RPMI7951 (cell line): ENCODE measurements at regions not wholly inside any gene's neighbourhood (a gene's known extent, or its start where the extent isn't known, plus 50 kb on each side); places are given as distances from the start of the nearest gene placed in this dataset.
"Not testable (repeated sequence)": the region's sequence is repeated elsewhere in the genome, so short reads cannot be mapped to it uniquely, and the experiment has no call there.

Source experiments
- DNase-seq: peaks from one replicate; pipeline ENCODE4 v3.0.0-alpha.2; 2012; ENCODE audit warnings: low read depth

DNA sequence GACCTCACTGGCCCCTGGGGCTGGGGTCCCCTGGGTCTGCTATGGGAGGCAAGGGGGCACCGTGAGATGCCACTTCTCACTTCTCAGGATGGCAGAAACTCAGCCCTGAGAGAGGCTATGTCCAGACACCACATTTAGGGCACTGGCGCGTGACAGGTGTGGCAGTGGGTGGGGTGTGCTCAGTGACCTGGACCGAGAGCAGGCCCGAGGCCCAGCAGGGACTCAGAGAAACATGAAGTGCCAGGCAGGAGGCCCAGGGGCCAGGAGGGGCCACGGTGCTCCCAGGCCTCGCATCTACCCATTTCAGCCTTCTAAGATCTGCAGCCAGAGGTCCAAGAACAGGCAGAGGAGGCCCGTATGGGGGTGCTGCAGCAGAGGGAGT is 214.9 kb upstream of the SGCG start:
- not testable (repeated sequence) for DNase-seq

DNA sequence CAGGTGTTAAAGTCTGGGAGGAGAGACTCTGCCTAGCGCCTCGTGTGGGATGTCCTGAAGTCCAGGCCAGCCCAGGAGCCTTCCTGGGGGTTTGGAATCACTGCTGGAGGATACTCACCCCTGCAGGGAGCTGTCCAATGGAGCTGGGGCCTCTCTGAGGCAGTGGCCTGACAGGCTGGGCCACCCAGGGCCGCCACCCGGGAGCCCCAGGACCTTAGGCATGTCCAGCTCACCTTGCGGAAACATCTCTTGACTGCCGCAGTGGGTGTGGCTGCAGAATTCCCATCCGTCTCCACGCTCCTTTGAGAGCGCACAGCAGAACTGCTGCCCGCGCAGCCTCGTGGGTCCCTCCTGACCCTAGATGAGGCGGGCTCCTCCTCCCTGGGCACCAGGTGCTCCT is 214.0 kb upstream of the SGCG start:
- not testable (repeated sequence) for DNase-seq

DNA sequence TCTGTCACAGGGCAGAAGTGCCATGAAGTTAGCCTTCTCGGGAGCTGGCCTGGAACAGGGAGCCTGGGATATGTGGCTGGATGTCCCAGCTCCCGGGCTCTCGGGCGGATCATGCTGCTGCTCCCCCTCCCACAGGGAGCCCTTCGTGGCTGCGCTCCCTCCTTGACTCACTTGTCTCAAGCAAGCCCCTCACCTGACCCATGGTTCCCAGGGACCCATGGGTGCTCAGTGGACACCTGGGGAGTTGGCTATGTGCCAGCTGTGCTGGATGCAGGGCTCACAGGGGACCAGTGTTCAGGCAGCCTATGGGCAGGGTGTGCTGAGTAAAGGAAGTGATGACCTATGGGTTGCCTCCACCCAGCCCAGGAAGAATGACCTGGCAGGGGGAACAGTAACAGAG is 213.1 kb upstream of the SGCG start:
- no peak for DNase-seq

DNA sequence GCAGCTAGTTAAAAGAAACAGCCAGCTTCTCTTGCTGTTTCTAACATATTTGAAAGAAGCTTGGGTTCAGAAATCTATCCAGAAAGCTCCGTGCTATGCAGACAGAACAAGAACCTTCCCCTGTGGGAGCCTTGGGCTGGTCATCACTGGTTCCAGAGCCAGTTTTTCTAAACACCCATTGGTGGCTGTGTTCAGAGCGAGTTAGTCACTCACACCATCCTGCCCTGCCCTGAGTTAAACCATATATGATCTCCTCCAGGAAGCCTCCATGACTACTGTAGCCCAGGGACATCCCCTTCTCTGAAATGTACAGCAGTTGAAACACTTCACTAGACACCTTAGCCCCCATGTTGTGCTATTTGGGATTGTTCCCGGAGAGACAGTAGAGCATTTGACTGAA is 200.8 kb upstream of the SGCG start:
- DNase-seq = no peak

DNA sequence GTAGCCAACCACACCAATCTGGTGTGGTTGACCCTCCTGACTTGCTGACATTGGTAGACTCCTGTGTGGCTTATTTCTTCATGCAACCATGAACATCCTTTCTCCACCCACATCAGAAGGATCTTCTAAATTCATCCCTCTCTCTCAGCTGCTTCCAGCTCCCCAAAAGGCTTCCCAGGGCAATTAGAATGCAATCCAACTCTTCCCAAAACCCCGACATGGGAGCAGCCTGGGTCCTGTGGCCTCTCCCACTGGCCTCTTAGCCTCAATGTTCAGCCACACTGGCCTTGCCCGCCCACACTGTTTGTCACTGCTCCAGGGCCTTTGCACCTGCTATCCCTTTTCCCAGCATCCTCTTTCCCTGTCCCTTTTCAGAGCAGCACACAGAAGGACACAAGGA is 199.8 kb upstream of the SGCG start:
- no peak for DNase-seq

DNA sequence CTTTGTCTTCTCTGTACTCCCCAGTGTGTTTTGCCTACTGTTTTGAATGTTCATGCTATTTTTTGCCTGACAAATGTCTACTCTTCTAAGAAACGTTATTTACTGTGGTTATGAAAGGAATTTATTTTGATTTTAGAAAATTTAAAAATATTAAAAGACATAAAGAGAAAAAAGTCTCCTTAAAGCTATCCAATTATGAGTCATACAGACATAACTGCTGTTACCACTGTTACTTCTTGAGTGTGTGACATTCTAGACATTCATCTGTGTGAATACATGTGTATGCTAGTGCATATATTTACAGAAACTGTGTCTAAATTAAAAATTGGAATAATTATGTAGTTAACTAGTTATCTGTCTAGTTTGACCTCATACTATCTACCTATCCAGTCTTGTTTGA is 187.6 kb upstream of the SGCG start:
- no peak for DNase-seq

DNA sequence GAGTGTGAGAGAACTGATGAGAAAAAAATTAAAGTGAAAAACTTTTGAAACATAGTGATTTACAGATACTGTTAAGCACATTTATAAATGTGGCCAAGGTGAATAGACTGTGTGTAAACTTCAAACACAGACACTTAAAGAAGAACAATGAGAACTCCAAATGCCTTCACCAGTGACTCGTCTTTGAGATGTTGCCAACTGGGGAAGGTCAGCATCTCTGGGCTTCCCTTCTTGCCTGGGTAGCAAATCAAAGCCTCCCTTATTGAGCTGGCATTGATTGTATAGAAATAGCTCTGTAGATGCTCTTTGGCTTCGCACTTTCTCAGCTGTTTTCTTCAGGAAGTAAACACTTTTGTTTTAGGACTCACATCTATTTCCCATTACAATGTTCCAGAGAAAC is 177.3 kb upstream of the SGCG start:
- no peak for DNase-seq

DNA sequence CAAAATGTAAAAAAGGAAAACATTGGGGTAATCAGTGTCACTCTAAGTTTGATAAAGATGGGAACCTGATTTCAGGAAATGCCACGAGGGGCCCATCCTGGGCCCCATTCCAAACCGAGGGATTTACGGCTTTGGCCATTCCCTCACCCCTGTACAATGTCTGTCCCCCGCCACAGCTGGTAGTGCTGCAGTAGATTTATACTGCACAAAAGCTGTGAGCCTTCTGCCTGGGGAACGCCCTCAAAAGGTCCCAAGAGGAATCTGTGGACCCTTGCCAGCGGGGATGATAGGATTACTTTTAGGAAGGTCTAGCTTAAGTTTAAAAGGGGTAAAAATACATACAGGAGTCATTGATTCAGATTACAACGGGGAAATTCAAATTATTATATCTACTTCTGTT is 173.4 kb upstream of the SGCG start:
- DNase-seq = no peak

DNA sequence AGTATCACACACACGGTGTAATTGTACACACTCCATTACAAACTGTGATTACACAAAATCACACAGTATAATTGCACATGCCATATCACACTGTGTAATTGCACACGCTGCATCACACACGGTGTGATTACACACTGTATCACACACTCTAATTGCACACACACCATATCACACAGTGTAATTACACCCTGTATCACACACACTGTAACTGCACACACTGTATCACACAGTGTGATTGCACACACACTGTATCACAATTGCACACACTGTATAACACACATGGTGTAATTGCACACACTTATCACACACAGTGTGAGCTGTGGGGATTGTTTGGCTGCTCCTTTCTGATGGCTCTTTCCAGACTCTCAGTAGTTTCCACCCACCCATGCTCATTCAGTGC is 162.6 kb upstream of the SGCG start:
- no peak for DNase-seq

DNA sequence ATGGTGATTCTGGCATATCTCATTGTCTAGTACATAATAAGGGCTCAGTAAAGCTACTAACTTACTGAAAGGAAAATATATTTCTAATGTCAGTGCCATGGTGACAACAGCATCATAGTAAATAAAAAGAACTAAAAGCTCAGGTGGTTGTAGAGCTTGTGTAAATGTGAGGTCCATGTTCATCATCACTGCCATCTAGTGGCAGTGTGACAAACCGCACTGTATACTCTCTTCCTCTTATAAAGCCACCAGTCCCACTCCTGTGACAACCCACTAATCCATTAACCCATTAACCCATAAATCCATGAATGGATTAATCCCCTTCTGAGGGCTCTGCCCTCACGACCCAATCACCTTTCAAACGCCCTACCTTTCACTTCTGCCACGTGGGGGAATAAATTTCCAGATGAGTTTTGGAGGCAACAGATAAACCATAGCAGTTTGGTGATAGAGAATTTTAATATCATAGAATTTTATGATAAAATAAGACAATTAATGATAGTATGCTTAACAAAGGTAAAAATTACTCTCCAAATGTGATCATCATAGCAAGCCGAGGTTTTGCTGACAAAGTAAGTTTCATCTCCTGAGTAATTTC is 160.4 kb upstream of the SGCG start:
- DNase-seq = peak; percentile 44

DNA sequence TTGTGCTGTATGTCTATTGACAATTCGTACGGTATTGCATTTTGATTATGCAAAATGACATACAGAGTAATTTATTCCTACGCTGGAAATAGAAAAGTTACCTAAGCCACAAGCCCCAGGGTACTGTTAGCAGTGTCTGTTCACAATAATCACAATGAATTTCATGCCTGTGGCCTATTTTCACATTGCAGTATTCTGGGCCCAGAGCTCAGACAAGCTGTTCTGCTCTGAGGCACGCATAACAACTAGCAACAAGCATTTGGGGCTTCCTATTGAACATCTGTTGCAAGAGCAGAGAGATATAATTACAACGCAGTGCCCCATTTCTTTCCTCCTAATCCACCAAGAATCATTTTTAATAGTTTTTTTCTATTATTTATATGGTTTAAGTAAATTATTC is 158.9 kb upstream of the SGCG start:
- no peak for DNase-seq

DNA sequence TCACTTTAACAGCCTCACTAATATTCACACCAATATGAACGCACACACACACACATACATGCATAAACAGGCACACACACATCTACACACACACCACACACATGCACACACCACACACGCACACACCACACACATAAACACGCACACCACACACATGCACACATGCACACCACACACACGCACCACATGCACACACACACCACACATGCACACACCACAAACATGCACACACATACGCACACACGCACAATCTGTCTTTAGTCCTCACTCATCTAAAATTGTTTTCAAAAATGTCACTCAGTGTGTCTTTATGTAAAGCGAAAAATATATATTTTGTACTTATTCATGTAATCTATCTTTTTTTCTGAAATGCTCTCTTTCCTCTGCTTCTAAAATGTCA is 158.1 kb upstream of the SGCG start:
- DNase-seq = no peak

DNA sequence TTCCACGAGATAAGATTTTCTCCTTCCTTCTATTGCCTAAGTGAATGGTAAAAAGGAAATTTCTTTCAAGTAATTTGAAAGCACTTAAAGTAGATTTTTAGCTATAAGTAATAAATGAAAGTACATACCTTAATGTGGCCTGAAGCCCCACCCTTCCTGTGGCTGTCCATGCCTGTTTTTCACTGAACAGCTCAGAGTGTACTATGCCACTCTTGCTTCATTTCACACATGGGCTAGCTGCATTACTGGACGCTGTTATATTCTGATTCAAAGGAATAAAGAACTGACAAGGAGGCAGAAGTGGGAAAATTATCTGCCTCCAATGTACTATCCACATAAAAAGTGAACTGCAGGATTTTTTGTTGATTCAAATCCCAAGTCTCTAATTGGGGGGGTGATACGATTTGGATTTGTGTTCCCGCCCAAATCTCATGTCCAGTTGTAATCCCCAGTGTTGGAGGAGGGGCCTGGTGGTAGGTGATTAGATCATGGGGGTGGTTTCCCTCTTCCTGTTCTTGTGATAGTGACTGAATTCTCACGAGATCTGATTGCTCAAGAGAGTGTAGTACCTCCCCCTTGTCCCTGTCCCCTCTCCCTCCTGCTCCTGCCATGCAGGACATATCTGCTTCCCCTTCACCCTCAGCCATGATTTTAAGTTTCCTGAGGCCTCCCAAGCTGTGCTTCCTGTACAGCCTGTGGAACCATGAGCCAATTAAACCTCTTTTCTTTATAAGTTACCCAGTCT is 154.7 kb upstream of the SGCG start:
- DNase-seq = no peak

DNA sequence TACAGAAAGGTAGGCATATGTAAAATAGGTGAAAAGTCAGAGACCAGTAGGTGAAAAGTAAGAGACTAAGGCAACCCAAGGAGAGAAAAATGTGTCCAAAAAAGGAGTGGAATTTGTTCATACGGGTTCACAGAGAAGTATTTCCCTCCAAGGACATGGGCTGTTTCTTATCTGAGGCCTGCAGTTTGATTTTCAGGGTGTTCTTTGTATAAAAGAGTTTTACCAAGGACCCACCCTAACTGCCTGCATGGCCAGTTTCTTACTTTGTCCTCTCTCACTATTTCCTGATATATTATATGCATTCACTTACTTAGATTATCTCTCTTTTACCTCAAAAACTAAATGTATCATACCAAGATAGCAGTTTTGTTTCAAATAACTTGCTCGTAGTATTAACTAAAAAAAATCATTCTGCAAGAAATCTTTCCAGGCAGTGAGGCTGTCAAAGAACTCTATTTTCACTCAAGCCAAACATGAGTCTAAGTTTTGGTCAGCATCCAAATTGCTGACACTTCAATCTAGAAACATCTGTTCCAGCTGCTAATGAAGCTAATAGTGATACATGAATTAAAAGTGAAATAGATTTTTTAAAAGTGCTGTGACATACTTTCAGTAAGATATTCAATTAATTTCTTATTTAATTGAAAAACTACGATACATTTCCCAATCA is 141.4 kb upstream of the SGCG start:
- no peak for DNase-seq

DNA sequence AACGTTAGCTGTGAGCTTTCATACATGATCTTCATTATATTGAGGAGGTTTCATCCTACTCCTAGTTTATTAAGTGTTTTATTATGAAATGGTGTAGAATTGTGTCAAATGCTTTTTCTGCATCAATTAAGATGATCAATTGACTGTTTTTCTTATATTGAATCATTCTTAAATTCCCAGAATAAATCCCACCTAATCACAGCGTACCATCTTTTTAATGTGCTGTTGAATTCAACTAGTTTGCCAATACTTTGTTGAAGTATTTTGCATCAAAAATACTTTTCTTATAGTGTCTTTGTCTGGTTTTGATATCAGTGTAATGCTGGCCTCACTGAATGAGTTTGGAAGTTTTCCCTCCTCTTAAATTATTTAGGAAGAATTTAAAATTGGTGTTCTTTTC is 138.6 kb upstream of the SGCG start:
- no peak for DNase-seq

DNA sequence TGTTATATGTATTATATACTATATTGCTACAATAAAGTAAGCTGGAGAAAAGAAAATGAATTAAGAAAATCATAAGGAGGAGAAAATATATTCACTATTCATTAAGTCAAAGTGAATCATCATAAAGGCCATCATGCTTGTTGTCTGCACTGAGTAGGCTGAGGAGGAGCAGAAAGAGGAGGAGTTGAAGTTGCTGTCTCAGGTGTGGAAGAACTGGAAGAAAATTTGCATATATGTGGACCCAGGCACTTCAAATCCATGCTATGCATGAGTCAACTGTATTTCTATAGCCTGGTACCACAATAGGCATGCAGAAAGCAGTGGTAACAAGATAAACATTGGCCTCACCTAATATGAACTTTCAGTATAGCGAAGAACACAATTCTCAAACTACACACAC is 135.9 kb upstream of the SGCG start:
- no peak for DNase-seq

DNA sequence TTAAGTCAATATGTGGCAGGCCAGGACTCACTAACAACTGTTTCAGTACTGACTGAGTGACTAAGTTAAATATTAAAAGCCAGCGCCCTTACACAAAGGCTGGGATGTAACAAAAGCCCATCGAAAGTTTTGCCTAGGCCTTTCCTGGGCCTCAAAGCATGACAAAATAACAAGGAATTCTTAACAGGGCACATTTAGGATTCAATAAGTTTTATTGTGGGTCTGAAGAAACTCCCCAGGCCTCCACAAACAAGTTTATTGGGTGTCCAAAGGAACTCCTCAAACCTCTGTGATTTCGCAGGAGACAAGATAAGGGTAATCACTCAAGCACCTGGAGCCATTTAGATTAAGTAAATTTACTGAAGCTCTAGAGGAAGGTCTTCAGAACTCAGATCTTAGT is 130.7 kb upstream of the SGCG start:
- no peak for DNase-seq

DNA sequence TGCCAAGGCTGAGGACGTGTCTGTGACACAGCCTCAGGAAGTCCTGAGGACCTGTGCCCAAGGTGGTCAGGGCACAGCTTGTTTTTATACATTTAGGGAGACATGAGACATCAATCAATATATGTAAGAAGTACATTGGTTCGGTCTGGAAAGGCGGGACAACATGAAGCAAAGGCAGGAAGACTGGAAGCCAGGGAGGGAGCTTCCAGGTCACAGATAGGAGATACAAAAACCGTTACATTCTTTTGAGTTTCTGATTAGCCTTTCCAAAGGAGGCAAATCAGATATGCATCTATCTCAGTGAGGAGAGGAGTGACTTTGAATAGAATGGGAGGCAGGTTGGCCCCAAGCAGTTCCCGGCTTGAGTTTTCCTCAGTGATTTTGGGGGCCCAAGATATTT is 127.1 kb upstream of the SGCG start:
- not testable (repeated sequence) for DNase-seq

DNA sequence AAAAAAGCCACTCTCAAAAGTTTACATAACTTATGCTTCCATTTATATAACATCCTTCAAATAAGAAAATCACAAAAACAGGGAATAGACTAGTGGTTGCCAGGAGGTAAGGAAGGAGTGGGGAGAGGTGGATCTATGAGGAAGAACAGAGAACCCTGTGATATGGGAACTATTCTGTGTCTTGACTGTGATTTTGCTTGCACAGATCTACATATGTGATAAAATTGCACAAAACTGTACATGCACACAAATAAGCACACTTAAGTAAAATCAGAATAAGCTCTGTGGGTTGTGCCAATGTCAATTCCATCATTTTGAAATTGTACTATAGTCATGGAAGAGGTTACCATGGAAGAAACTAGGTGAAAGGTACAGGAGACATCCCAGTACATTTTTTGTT is 121.6 kb upstream of the SGCG start:
- DNase-seq = no peak

DNA sequence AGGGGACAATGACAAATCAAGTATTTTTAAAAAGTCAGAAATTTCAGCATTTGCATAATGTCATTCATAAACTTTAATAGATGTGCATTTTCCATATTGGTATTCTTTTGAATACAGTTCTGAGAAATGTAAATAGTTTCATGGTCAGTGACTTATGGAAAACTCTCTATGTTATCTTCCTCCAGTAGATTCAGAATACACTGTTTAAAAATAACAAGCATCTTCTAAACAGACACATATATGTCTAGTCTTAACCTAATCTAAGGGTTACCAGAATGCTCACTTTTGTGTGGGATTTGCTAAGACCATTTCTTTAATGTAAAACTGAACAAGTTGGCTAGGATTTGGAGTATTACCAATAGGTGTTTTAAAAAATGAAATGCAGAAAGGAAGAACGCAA is 119.8 kb upstream of the SGCG start:
- no peak for DNase-seq

DNA sequence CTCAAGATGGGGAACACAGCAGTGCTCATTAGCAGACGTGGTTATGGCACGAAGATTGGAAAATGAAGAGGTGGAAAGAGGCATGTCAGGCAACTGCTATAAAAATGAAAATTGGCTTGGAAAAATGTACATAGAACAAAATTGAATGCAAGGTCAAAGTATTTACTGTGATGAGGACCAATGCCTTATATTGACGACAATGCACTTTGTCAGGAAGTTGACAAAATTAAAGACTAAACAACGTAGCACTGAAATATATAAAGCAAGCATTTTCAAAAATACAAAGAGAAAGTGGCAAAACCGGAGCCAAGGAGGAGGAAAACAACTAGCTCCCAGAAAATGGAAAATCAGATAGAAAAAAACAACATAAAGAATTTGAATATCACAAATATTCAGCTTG is 113.7 kb upstream of the SGCG start:
- DNase-seq = no peak

DNA sequence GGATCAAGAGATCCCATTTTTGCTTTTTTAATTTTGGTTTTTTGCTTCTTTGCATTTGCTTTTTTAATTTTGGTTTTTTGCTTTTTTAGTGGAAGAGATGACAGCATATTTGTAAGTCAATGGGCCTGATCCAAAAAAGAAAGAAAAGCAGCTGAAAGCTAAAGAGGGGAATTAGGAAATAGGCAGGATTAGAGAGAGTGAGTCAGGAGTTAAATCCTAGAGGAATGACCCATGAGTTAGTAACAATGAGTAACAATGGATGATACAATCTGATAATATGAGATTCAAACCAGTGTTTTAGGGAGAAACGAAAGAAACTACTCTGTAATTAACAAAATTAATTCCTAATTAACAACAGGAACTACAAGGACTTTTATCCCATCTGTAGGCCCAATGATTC is 111.2 kb upstream of the SGCG start:
- DNase-seq = peak; percentile 18

DNA sequence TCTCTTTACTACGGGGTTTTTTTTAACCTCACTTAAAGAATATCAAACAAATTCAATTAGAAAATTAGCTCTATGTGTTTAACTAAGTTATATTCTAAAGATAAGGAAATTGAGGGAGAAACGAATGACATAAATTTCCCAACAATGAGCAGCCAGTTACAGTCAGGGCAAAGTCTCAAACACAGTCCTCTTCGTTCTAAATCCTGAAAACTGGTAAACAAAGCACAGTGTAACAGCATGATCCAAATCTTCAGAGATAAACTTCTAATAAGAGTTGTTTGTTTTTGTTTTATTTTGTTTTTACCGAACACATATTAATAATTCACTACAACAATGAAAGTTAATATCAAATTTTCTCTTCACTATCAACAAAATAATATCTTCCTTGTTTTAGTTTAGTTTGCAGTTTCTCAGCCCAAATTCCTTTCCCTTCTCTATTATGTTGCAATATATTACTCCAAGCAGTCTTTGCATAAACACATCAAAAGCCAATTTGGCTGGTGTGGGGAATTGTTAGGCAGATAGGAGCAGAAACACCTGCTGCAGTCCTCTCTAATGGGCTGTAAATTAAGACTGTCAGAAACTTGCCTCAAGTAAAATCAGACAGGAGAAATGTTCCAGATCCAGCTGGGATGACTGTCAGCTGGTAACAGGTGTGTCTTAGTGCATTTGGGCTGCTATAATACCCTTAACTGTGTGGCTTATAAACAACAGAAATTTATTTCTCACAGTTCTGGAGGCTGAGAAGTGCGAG is 106.5 kb upstream of the SGCG start:
- DNase-seq = no peak
